ENCODE measurements at regions not wholly inside any gene's neighbourhood (a gene's known extent, or its start where the extent isn't known, plus 50 kb on each side); places are given as distances from the start of the nearest gene placed in this dataset.
"Not testable (repeated sequence)": the region's sequence is repeated elsewhere in the genome, so short reads cannot be mapped to it uniquely, and the experiment has no call there.

DNA sequence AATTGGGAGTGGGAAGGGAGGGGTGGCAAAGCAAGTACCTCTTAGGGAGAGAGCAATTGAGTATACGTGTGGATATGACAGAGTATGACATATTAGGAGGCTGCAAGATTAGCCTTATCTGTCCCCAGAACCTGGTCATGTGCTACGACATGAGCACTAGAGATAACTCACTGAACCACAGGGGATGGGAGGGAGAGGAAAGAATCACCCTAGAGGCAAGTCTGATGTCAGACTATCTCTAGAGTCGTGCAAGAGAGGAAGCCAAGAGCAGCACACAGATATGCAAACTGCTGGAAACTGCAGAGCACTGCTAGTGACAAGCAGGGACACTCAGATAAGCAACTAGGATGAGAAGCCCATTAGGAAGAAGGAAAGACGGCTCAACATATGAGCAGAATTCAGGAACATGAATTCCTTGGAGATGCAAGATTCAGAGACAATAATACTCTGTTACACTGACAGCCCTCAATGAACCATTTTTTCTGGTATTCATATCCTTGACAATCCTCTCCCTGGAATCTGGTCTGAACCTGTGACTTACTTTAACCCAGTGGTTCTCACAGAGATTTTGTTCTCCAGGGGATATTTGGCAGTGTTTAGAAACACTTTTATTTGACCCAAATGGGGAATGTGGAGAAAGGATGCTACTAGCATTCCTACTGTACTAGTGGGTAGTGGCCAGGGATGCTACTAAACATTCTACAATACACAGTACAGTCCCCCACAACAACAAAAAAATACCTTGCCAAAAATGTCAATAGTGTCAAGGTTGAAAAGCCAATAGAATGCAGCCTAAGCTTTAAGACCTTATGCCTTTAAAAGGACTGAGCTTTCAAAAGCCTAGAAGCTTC, 84.0 kb upstream of the BMP2K start:
- DNase-seq (ENCODE audit: low spot score): no peak

- DNase-seq (ENCODE audit: low spot score): no peak
These were observed 83.4 kb upstream of the BMP2K start for GRCh38 chr4:78692822-78693170.

DNA sequence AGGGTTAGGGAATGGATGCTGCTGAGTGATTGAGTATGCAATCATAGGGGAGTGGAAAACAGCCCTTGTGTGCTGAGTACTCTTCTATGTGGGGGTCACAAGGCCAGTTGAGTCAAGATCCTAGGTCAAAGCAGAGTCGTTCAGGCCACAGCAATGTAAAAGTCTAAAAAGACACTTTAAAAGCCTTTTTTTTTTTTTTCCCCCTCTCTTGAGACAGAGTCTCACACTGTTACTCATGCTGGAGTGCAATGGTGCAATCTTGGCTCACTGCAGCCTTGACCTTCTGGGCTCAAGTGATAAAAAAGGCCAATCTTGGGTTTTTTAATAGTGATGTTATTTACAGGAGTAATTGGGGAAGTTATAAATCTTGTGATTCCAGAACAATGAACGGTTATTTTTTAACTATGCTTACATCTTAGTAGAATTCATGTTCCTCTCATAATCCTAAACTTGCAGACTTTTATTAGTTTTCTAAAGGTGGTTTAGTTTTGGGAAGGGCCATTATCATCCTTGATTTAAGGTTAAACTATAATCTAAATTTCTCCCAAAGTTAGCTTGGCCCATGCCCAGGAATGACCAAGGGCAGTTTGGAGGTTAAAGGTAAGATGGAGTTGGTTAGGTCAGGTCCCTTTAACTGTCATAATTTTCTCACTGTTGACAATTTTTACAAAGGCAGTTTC, 82.2 kb upstream of the BMP2K start:
- DNase-seq (ENCODE audit: low spot score): no peak

- DNase-seq (ENCODE audit: low spot score): no peak
These were observed 81.7 kb upstream of the BMP2K start for GRCh38 chr4:78694457-78694787.

DNA sequence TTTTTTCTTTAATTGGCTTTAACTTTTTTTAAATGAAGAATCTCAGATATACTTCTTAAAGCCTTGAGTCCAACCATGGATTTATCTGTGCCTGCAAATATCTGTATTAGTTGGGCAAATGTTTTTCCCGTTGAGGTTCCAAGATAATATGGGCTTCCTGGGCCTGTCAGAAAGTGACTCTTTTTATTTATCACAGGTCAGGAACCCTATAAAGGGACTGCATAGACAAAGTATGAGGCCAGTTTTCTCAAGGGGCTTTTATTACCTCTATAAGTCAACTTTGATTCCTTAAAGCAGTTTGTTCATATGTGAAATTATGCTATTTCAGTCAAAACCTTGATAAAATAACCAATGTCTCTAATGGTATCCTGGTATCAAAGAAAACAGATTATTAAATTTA, 80.2 kb upstream of the BMP2K start:
- DNase-seq (ENCODE audit: low spot score): no peak

DNA sequence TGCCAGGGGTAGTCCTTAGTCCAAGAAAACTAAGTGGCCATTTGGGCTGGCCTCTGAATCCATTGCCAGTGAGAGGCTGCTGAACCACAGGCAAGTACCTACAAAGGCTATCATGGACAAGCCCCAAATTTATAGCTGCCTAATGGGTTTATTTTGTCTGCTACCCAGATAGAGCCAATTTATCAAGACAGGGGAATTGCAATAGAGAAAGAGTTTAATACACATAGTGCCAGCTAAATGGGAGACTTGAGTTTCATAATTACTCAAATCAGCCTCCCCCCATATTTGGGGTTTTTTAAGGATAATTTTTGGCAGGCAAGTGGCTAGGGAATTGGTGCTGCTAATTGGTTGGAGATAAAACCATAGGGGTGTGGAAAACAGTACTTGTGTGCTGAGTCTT, 73.1 kb upstream of the BMP2K start:
- DNase-seq (ENCODE audit: low spot score): no peak

DNA sequence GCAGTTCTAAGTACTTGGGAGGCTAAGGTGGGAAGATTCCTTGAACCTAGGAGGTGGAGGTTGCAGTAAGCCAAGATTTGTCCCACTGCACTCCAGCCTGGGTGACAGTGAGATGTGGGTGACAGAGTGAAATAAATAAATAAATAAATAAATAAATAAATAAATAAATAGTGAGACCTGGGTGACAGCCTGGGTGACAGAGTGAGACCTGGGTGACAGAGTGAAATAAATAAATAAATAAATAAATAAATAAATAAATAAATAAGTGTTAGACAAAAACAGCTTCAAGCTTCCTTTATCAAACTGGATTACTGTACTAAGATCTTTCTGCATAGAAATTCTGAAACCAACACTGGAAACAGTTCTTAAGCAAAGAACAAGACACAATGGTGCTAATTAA, 71.8 kb upstream of the BMP2K start:
- DNase-seq (ENCODE audit: low spot score): no peak

DNA sequence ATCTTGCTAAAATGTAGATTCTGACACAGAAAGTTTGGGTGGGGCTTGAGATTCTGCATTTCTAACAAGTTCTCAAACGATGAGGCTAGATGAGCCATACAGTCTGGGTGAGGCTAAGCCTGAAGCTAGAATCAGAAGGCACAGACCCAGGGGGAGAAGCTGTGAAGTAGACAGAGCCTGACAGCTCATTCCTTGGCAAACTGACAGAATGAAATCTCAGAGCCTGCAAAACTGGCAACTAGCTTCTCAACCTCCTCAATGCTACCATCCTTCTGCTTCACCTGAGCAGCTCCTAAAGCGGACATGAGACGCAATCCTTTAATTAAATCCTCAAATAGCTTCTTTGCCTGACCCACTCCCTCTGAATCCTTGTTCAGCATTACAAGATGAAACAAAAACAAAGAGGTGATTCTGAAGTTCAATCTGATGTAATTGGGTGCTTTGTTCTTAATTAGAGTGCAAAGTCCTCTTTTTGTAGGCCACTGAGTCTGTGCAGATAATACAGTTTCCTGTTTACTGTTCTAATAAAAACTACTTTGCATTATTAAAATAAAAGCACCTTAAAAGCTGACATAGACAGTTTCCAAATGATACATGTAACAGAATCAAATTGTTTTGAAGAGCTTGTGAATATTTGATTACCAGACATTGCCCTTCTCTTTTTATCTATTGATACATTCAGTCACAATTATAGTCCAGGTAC, 71.0 kb upstream of the BMP2K start:
- DNase-seq (ENCODE audit: low spot score): peak; percentile 58

DNA sequence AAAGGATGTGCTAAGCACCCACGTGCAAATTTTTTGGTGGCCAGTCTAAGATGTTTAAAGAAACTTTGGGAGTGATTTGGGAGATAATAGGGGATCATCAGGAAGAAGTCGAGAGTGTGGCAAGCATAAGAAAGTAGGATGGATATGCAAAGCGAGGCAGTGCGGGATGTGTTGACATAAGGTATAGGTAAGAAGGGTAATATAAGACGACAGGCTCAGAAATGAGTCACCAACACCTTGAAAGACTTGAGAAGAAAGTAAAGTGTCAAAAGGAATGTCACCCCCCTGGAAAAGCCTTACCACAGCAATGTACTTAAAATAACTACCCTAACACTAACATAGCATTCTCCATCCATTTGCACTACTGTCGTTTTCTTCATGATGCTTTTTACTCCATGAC, 69.8 kb upstream of the BMP2K start:
- DNase-seq (ENCODE audit: low spot score): peak; percentile 26

DNA sequence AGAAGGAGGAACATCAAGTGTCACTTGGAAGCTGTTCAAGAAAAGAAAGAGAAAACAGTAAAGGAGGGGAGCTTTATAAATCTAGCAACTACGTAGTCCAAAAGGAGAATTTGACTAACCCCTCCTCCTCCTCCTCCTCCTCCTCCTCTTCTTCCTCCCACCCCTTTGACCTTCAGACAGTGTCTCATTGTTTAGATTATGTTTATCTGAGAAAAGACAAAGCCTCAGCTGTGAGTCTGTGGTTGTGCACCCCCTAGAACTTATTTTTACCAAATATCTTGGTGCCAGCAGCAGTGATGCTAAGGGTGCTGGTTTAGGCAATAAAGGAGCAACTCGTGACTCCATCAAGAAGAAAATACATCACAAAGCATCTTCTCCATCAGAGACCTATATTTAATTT, 68.9 kb upstream of the BMP2K start:
- no peak for DNase-seq (ENCODE audit: low spot score)

DNA sequence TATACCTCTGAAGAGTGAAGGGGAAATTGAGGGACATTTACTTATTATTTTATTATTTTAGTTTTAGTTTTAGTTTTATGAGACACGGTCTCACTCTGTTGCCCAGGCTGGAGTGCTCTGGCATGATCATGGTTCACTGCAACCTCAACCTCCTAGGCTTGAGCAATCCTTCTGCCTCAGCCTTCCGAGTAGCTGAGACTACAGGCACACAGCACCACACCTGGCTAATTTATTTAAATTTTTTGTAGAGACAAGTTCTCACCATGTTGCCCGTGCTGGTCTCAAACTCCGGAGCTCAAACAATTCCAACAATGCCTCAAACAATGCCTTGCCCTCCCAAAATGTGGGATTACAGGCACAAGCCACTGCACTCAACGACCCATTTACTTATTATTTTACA, 68.4 kb upstream of the BMP2K start:
- DNase-seq (ENCODE audit: low spot score): no peak

DNA sequence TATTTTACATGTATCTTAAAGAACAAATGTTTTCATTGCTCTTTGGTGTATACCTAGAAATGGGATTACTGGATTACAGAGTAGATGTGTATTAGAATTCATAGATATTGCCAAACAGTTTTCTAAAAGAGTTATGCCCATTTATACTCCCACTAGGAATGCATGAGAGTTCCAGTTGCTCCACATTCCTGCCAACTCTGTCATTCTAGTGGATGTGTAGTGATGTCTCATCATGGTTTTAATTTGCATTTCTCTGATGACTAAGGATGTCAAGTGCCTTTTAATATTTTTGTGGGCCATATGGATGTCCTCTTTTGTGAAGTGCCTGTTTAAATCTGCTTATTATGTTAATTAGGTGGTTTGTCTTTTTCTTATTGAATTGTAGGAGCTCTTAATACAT, 65.6 kb upstream of the BMP2K start:
- no peak for DNase-seq (ENCODE audit: low spot score)

DNA sequence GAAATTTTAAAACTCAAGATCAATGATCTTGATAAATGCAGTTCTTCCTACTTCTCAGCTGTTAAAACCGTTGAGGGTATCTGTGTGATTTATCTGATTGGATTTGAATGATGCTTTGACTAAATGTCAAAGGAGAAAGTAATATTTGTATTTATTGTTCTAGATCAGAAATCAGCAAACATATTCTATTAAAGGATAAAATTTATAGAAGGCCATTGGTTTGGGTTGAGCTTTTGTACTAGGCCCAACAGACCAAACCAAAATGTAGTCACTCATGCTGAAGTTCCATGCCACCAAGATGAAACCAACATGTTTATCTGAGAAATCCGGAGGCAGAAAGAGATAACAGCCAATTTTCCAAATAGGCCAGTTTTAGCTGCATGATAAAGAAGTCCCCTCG, 64.5 kb upstream of the BMP2K start:
- DNase-seq (ENCODE audit: low spot score): no peak

DNA sequence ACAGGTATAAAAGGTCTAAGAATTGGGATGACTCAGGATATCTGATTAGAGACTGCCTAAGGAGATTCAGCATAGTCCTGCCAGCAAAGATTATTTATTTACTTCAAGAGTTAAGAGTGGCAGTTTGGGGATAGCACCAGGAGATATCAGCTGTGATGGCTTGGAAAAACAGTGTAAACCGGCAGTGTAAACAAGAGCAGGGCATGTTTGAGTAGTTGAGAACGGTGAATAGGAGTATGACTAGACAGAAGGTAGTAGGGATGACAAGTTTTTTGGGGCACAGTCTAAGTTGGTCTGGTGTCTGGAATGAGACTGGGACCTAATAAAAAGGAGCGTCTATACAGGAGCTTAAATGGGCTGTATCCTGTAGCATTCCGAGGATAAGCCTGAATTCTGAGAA, 61.6 kb upstream of the BMP2K start:
- DNase-seq (ENCODE audit: low spot score): not testable (repeated sequence)

GRCh38 chr4:78715372-78715771, 60.8 kb upstream of the BMP2K start:
- not testable (repeated sequence) for DNase-seq (ENCODE audit: low spot score)

GRCh38 chr4:78717712-78718111, 58.4 kb upstream of the BMP2K start:
- not testable (repeated sequence) for DNase-seq (ENCODE audit: low spot score)

DNA sequence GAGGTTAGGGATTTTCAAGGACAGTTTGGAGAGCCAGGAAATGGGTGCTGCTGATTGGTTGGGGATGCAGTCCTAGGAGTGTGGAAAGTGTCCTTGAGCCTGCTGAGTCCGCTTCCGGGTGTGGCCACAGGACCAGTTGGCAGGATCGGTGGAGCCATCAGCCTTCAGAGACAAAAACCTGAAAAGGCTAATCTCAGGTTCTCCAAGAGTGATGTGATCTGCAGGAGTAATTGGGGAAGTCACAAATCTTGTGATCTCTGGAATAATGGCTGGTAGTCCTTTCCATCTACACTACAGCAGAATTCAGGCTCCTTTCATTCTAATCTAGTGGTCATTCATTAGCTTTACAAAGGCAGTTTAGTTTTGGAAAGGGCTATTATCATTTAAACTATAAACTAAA, 55.9 kb upstream of the BMP2K start:
- no peak for DNase-seq (ENCODE audit: low spot score)

DNA sequence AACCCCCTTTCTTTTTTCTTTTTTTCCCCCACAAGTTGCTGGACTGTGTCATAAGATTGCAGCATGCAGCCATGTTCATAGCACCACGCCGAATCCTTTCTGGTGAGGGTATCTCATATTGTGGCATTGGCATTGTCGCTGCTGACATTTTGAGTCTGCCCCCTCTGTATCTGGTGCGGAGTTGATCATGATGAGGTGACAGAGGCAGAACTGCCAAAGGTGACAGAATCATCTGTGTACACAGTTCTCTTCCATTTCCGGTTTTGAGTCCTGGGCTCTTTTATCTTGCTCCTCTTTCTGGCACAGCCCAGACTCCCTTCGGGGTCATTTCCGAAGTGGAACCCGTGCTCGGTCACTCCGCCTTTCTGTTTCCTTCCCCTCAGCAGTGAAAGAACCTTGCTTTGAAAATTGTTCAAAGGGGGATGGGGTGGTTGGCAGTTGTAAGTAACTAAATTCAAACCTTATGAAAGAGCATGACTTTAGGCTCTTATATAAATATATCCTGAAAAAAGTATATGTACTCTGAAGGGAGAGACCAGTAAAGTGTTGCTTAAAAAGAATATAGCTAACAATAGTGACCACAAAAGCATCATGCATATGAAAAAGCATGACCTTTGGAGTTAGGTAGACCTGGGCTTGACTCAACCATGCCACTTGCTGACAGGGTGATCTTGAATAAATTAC, 55.0 kb upstream of the BMP2K start:
- no peak for DNase-seq (ENCODE audit: low spot score)

GRCh38 chr4:78721747-78722146, 54.4 kb upstream of the BMP2K start:
- DNase-seq (ENCODE audit: low spot score): no peak

GRCh38 chr4:78722320-78722719, 53.8 kb upstream of the BMP2K start:
- DNase-seq (ENCODE audit: low spot score): no peak

DNA sequence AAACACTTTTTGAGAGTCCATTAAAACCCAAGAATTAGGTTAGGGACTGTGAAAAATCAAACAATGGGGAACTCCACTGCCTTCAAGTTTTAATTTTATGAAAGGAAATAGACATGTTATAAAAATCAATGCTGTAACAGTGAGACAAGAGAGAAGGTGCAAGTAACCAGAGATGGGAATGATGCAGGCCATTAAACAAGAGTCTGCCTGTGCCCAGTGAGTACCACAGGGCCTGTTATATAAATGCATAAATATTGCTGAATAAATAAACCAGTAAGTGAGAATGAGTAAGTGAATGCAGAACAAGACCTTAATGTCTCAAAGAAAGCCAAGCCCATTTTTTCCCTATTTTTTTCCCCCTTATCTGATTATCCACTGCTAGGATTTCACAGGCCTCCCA, 53.3 kb upstream of the BMP2K start:
- DNase-seq (ENCODE audit: low spot score): no peak

Data from LoVo (cell line).